Sigmoid colon (tissue), 6 donors: ENCODE measurements at regions not wholly inside any gene's neighbourhood (a gene's known extent, or its start where the extent isn't known, plus 50 kb on each side); places are given as distances from the start of the nearest gene placed in this dataset.

Source experiments
- DNase-seq: peaks from one replicate; pipeline ENCODE4 v3.0.0-alpha.2; 2019
- H3K27ac ChIP-seq, 4 donors: fragments of 200-600 bp; sonication (generic); one replicate each; pipeline ENCODE4 v1.5.1; 2016 to 2019; ENCODE audit warnings: mild to moderate bottlenecking in 1 of 4
- H3K27me3 ChIP-seq, 3 donors: fragments of 200-600 bp; sonication (generic); one replicate each; pipeline ENCODE4 v1.5.1; 2019; ENCODE audit warnings: mild to moderate bottlenecking in 1 of 3
- H3K36me3 ChIP-seq, 4 donors: fragments of 200-600 bp; sonication (generic); one replicate each; pipeline ENCODE4 v1.5.1; 2016 to 2019
- H3K4me1 ChIP-seq, 4 donors: fragments of 200-600 bp; sonication (generic); one replicate each; pipeline ENCODE4 v1.5.1; 2017 to 2019
- H3K4me3 ChIP-seq, 4 donors: fragments of 200-600 bp; sonication (generic); one replicate each; pipeline ENCODE4 v1.5.1; 2017 to 2019; ENCODE audit warnings: mild to moderate bottlenecking in 2 of 4, moderate library complexity in 1 of 4
- H3K9me3 ChIP-seq, 4 donors: fragments of 200-600 bp in 3 of 4; sonication (generic) in 3 of 4; one replicate each; pipeline versions ENCODE4 v1.5.1 to v1.6.1; 2013 to 2019
- CTCF ChIP-seq, 4 experiments: fragments of 450-650 bp in 3 of 4; fragments of 200-600 bp in 1 of 4; IDR thresholded peaks; one replicate each; pipeline ENCODE4 v1.5.1; 2016 to 2019; ENCODE audit warnings: antibody characterized with exemption in 4 of 4, mild to moderate bottlenecking in 3 of 4, moderate library complexity in 2 of 4
- EP300 ChIP-seq, 4 donors: sonication (generic); formaldehyde crosslinking; IDR thresholded peaks; one replicate each; pipeline ENCODE4 v1.6.1; 2017; ENCODE audit warnings: antibody characterized with exemption in 4 of 4
- POLR2A ChIP-seq, 2 donors: fragments of 450-650 bp; IDR thresholded peaks; one replicate each; pipeline ENCODE4 v1.6.1; 2016; ENCODE audit warnings: antibody characterized with exemption in 2 of 2, mild to moderate bottlenecking in 2 of 2, moderate library complexity in 2 of 2
- POLR2AphosphoS5 ChIP-seq, 4 donors: sonication (generic); formaldehyde crosslinking; IDR thresholded peaks; one replicate each; pipeline ENCODE4 v1.6.1; 2017; ENCODE audit warnings: antibody characterized with exemption in 4 of 4
- WGBS, 2 donors: extraction: QIAGEN DNeasy Blood & Tissue Kit; methylation state at CpG; one replicate each; pipeline ENCODE4 v1.1.7; 2013; 5-methylcytosine and 5-hydroxymethylcytosine counted together
- intact Hi-C: fragments of 100-400 bp; cut with DNase I; formaldehyde crosslinking; loops from one replicate; pipeline ENCODE4 v1.15.1; 2023
- donor health status: healthy with polysubstance abuse.
- donor health status: healthy.

GRCh38 chr3:124385996-124386395, 344.3 kb upstream of the UMPS start:
- Histone ChIP-seq H3K4me1 (no peaks in the 10 kb centered on the region), H3K27me3 (no peaks in the 10 kb centered on the region)

GRCh38 chr3:124386996-124387595, 343.2 kb upstream of the UMPS start:
- 81 to 83% methylated on average over 4 of the region's 4 CpGs for WGBS, 2 donors
- no peak overlapping the region for H3K27ac ChIP-seq
- DNase-seq, result no peak
- no peak overlapping the region for H3K4me3 ChIP-seq
- no peaks in the 10 kb centered on the region for H3K9me3 ChIP-seq
- no peaks in the 10 kb centered on the region for H3K27me3 ChIP-seq
- H3K36me3 ChIP-seq, result no peaks in the 10 kb centered on the region
- no peak for TF ChIP-seq CTCF (IDR thresholded peaks at IDR 0.05)
- no peak for TF ChIP-seq EP300 (IDR thresholded peaks at IDR 0.05)
- TF ChIP-seq POLR2A (IDR thresholded peaks at IDR 0.05), result no peak
- TF ChIP-seq POLR2AphosphoS5 (IDR thresholded peaks at IDR 0.05), result no peak
- intact Hi-C loops, result no loop called here
- no peaks in the 10 kb centered on the region for H3K4me1 ChIP-seq

More at GRCh38 chr3:124385996-124386395, 344.3 kb upstream of the UMPS start:
- WGBS, 2 donors, result 82 to 87% methylated on average over 2 of the region's 2 CpGs
- Histone ChIP-seq H3K9me3 (no peaks in the 10 kb centered on the region), H3K4me3 (no peak overlapping the region), H3K27ac (no peak overlapping the region), H3K36me3 (no peaks in the 10 kb centered on the region)
- intact Hi-C loops, result no loop called here
- no peak for DNase-seq
- TF ChIP-seq POLR2AphosphoS5 (IDR thresholded peaks at IDR 0.05) (no peak), CTCF (IDR thresholded peaks at IDR 0.05) (no peak), EP300 (IDR thresholded peaks at IDR 0.05) (no peak), POLR2A (IDR thresholded peaks at IDR 0.05) (no peak)

- TF ChIP-seq CTCF (IDR thresholded peaks at IDR 0.05) (no peak), POLR2A (IDR thresholded peaks at IDR 0.05) (no peak), POLR2AphosphoS5 (IDR thresholded peaks at IDR 0.05) (no peak), EP300 (IDR thresholded peaks at IDR 0.05) (no peak)
- no peaks in the 10 kb centered on the region for H3K27me3 ChIP-seq
- no peak overlapping the region for H3K4me3 ChIP-seq
- WGBS, 2 donors, result 91 to 96% methylated on average over 3 of the region's 3 CpGs
- no peaks in the 10 kb centered on the region for H3K36me3 ChIP-seq
- intact Hi-C loops, result no loop called here
- no peak for DNase-seq
- no peak overlapping the region for H3K27ac ChIP-seq
- H3K9me3 ChIP-seq, result no peaks in the 10 kb centered on the region
- H3K4me1 ChIP-seq, result peaks cover 0 to 11% (median 0%) of the 10 kb centered on the region in 4 donors
Measured at GRCh38 chr3:124391774-124392173, 338.5 kb upstream of the UMPS start.

DNA sequence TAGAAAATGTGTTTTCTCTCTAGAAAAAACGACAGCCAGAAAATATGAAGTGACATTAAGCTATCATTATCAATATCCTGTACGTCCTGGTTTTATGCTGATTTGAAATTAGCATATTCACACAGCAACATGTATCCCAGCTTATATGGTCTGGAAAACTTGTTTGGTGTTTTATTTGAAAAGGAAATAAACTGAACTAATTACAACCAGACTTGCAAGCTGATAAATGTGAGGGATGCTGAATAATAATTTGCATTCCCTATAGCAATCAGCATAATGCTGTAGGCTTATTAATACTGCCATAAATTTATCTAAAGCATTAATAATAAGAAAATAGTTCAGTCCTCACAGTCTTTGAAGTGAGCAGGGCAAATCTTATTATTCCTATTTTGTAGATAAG, 336.9 kb upstream of the UMPS start:
- H3K27ac ChIP-seq, result no peak overlapping the region
- H3K4me1 ChIP-seq, result peaks cover 0 to 15% (median 4%) of the 10 kb centered on the region in 4 donors
- 39 to 71% methylated on average over 2 of the region's 2 CpGs for WGBS, 2 donors
- no peaks in the 10 kb centered on the region for H3K9me3 ChIP-seq
- no peaks in the 10 kb centered on the region for H3K27me3 ChIP-seq
- H3K4me3 ChIP-seq, result no peak overlapping the region
- intact Hi-C loops, result no loop called here
- DNase-seq, result no peak
- H3K36me3 ChIP-seq, result no peaks in the 10 kb centered on the region
- no peak for TF ChIP-seq POLR2A (IDR thresholded peaks at IDR 0.05)
- TF ChIP-seq POLR2AphosphoS5 (IDR thresholded peaks at IDR 0.05), result no peak
- TF ChIP-seq EP300 (IDR thresholded peaks at IDR 0.05), result no peak
- no peak for TF ChIP-seq CTCF (IDR thresholded peaks at IDR 0.05)

DNA sequence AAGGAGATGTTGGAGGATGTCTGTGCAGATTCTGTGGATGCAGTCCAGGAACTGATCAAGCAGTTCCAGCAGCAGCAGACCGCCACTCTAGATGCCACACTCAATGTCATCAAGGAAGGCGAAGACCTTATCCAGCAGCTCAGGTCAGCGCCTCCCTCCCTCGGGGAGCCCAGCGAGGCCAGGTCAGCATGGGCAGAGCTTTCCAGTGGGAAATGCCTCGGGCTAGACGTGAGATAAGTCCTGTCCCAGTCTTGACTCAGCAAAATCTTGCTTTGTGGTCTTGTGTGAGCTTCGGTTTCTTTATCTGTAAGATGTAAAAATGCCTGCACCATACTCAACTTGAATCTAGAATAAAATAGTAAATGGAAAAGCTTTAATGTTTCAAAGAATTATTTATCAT, 335.1 kb upstream of the UMPS start:
- intact Hi-C loops, result no loop called here
- Histone ChIP-seq H3K27ac (peak overlapping the region in 1 of 4 donors; percentile 45), H3K36me3 (no peaks in the 10 kb centered on the region), H3K27me3 (no peaks in the 10 kb centered on the region), H3K4me1 (peaks cover 0 to 15% (median 4%) of the 10 kb centered on the region in 4 donors), H3K4me3 (no peak overlapping the region), H3K9me3 (no peaks in the 10 kb centered on the region)
- no peak for DNase-seq
- no peak for TF ChIP-seq POLR2A (IDR thresholded peaks at IDR 0.05)
- no peak for TF ChIP-seq EP300 (IDR thresholded peaks at IDR 0.05)
- no peak for TF ChIP-seq POLR2AphosphoS5 (IDR thresholded peaks at IDR 0.05)
- no peak for TF ChIP-seq CTCF (IDR thresholded peaks at IDR 0.05)
- WGBS, 2 donors, result 90 to 93% methylated on average over 8 of the region's 8 CpGs
